ENCODE measurements at regions not wholly inside any gene's neighbourhood (a gene's known extent, or its start where the extent isn't known, plus 50 kb on each side); places are given as distances from the start of the nearest gene placed in this dataset.

DNA sequence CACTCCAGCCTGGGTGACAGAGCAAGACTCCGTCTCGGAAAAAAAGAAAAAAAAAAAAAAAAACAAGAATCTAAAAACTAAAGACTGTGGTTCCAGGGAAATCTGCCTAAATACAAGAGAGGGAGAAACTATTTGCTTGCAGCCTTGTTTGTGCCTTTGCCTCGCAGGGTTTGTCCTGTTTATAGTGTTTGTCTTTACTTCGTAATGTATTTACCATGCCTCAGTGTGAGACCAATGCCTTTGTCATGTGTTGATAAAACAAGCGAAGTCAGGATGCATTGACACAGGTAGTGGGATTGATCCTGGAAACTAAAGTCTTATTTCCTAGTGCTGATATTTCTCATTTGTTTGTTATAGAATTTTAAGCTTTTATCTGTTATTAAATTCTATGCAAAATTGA, 199.0 kb downstream of the EXOC5 start:
- Histone ChIP-seq H3K4me3 (ENCODE audit: low read depth, low read length) (no peak overlapping the region), H3K36me3 (ENCODE audit: control insufficient read depth, insufficient read depth, low read length) (no peaks in the 10 kb centered on the region), H3K27me3 (ENCODE audit: control insufficient read depth, insufficient read depth, low read length) (no peaks in the 10 kb centered on the region)
- no peak for DNase-seq (ENCODE audit: low read depth)
- ChIA-PET CTCF (no interaction called here), POLR2A (no interaction called here)
- no peak for TF ChIP-seq CTCF (IDR thresholded peaks at IDR 0.05; ENCODE audit: insufficient read depth, low read depth, low read length)

DNA sequence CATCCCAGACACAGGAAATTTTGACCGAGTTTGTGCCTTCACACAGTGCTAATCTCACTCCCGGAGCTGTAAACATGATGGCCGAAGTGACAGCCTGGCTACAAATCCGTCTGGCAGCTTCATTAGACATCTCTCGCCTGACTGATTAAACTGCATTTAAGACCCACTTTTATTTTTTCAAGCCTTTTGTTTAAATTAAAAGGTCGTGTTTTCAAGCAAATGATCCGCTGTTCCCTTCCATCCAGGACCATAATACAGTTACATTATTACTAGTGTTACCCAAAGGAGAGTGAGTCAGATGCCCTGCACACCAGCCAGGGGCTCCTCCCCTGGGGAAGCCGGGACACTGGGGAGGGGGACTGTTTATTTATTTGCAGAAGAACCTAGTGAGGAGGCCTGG, 200.2 kb downstream of the EXOC5 start:
- no peak for DNase-seq (ENCODE audit: low read depth)
- Histone ChIP-seq H3K27me3 (ENCODE audit: control insufficient read depth, insufficient read depth, low read length) (no peaks in the 10 kb centered on the region), H3K36me3 (ENCODE audit: control insufficient read depth, insufficient read depth, low read length) (no peaks in the 10 kb centered on the region), H3K4me3 (ENCODE audit: low read depth, low read length) (no peak overlapping the region)
- TF ChIP-seq CTCF (IDR thresholded peaks at IDR 0.05; ENCODE audit: insufficient read depth, low read depth, low read length), result no peak
- ChIA-PET POLR2A (no interaction called here), CTCF (no interaction called here)

GRCh38 chr14:57066887-57067513, 201.7 kb downstream of the EXOC5 start:
- DNase-seq (ENCODE audit: low read depth), result no peak
- H3K36me3 ChIP-seq (ENCODE audit: control insufficient read depth, insufficient read depth, low read length), result no peaks in the 10 kb centered on the region
- no peak overlapping the region for H3K4me3 ChIP-seq (ENCODE audit: low read depth, low read length)
- ChIA-PET CTCF (no interaction called here), POLR2A (no interaction called here)
- H3K27me3 ChIP-seq (ENCODE audit: control insufficient read depth, insufficient read depth, low read length), result no peaks in the 10 kb centered on the region
- TF ChIP-seq CTCF (IDR thresholded peaks at IDR 0.05; ENCODE audit: insufficient read depth, low read depth, low read length), result peak; percentile 56

- H3K27me3 ChIP-seq (ENCODE audit: control insufficient read depth, insufficient read depth, low read length), result no peaks in the 10 kb centered on the region
- ChIA-PET CTCF (no interaction called here), POLR2A (no interaction called here)
- H3K4me3 ChIP-seq (ENCODE audit: low read depth, low read length), result no peak overlapping the region
- H3K36me3 ChIP-seq (ENCODE audit: control insufficient read depth, insufficient read depth, low read length), result no peaks in the 10 kb centered on the region
- no peak for DNase-seq (ENCODE audit: low read depth)
- TF ChIP-seq CTCF (IDR thresholded peaks at IDR 0.05; ENCODE audit: insufficient read depth, low read depth, low read length), result no peak
Observed at GRCh38 chr14:57066463-57066862, 202.2 kb downstream of the EXOC5 start.

DNA sequence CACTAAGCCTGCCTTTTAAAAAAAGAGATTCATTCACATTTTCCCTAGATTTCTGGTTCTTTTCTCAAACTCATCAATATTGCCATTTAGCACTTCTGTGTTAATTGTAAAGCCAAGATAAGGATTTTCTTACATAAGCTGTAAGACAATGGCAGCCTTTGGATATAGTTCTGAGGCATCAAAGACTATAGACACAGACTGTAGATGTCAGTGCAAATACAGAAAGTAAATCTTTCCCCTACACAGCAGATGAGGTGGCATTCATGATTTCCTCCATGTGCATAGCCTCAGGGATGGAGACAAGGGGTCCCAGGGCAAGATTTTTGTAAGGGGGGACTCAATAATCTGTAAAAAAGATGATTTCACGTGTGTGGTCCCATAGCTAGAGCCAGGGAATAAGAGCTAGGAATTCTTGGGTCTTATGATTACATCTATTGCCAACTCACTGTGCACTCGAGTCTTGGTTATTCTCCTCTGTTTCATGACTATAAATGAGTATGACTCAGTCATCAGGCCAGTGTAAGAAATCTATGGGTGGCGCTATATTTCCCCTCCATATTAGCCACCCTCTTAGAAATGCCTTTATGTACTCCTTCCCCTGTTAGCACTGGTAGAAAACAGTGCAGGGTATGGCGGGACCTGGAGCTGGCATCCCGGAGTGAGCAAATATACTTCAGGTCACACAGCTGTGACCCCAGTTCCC, 207.5 kb downstream of the EXOC5 start:
- ChIA-PET POLR2A (no interaction called here), CTCF (no interaction called here)
- H3K36me3 ChIP-seq (ENCODE audit: control insufficient read depth, insufficient read depth, low read length), result no peaks in the 10 kb centered on the region
- TF ChIP-seq CTCF (IDR thresholded peaks at IDR 0.05; ENCODE audit: insufficient read depth, low read depth, low read length), result no peak
- no peaks in the 10 kb centered on the region for H3K27me3 ChIP-seq (ENCODE audit: control insufficient read depth, insufficient read depth, low read length)
- no peak for DNase-seq (ENCODE audit: low read depth)
- H3K4me3 ChIP-seq (ENCODE audit: low read depth, low read length), result no peak overlapping the region

Measured in BJ (cell line).